ENCODE measurements at regions not wholly inside any gene's neighbourhood (a gene's known extent, or its start where the extent isn't known, plus 50 kb on each side); places are given as distances from the start of the nearest gene placed in this dataset.

- Histone ChIP-seq H3K36me3 (ENCODE audit: control insufficient read depth, insufficient read depth, low read length) (no peaks in the 10 kb centered on the region), H3K4me1 (ENCODE audit: control insufficient read depth, insufficient read depth, low read length) (peaks cover 25% of the 10 kb centered on the region), H3K9ac (ENCODE audit: low read depth, low read length) (no peak overlapping the region), H3K9me3 (ENCODE audit: control insufficient read depth, insufficient read depth, low read length) (no peaks in the 10 kb centered on the region), H3K4me3 (ENCODE audit: low read depth, low read length) (no peak overlapping the region), H3K27me3 (ENCODE audit: control insufficient read depth, insufficient read depth, low read length) (peaks cover 21% of the 10 kb centered on the region)
Observed at GRCh38 chr12:3947781-3948180, 74.6 kb upstream of the PARP11 start.

- peaks cover 21% of the 10 kb centered on the region for H3K27me3 ChIP-seq (ENCODE audit: control insufficient read depth, insufficient read depth, low read length)
- H3K4me1 ChIP-seq (ENCODE audit: control insufficient read depth, insufficient read depth, low read length): peaks cover 25% of the 10 kb centered on the region
- H3K36me3 ChIP-seq (ENCODE audit: control insufficient read depth, insufficient read depth, low read length): no peaks in the 10 kb centered on the region
- no peak overlapping the region for H3K4me3 ChIP-seq (ENCODE audit: low read depth, low read length)
- no peaks in the 10 kb centered on the region for H3K9me3 ChIP-seq (ENCODE audit: control insufficient read depth, insufficient read depth, low read length)
- H3K9ac ChIP-seq (ENCODE audit: low read depth, low read length): no peak overlapping the region
Observed at GRCh38 chr12:3945671-3946070, 72.5 kb upstream of the PARP11 start.

GRCh38 chr12:3944620-3945019 lies 71.4 kb upstream of the PARP11 start:
- peaks cover 25% of the 10 kb centered on the region for H3K4me1 ChIP-seq (ENCODE audit: control insufficient read depth, insufficient read depth, low read length)
- peaks cover 21% of the 10 kb centered on the region for H3K27me3 ChIP-seq (ENCODE audit: control insufficient read depth, insufficient read depth, low read length)
- no peaks in the 10 kb centered on the region for H3K9me3 ChIP-seq (ENCODE audit: control insufficient read depth, insufficient read depth, low read length)
- no peaks in the 10 kb centered on the region for H3K36me3 ChIP-seq (ENCODE audit: control insufficient read depth, insufficient read depth, low read length)
- no peak overlapping the region for H3K4me3 ChIP-seq (ENCODE audit: low read depth, low read length)
- no peak overlapping the region for H3K9ac ChIP-seq (ENCODE audit: low read depth, low read length)

- Histone ChIP-seq H3K4me1 (ENCODE audit: control insufficient read depth, insufficient read depth, low read length) (no peaks in the 10 kb centered on the region), H3K4me3 (ENCODE audit: low read depth, low read length) (no peak overlapping the region), H3K27me3 (ENCODE audit: control insufficient read depth, insufficient read depth, low read length) (peaks cover 2% of the 10 kb centered on the region), H3K9ac (ENCODE audit: low read depth, low read length) (no peak overlapping the region), H3K9me3 (ENCODE audit: control insufficient read depth, insufficient read depth, low read length) (no peaks in the 10 kb centered on the region), H3K36me3 (ENCODE audit: control insufficient read depth, insufficient read depth, low read length) (no peaks in the 10 kb centered on the region)
Observed at GRCh38 chr12:3938042-3938544, 64.9 kb upstream of the PARP11 start.

- H3K36me3 ChIP-seq (ENCODE audit: control insufficient read depth, insufficient read depth, low read length): no peaks in the 10 kb centered on the region
- no peak overlapping the region for H3K4me3 ChIP-seq (ENCODE audit: low read depth, low read length)
- no peak overlapping the region for H3K9ac ChIP-seq (ENCODE audit: low read depth, low read length)
- H3K4me1 ChIP-seq (ENCODE audit: control insufficient read depth, insufficient read depth, low read length): peaks cover 8% of the 10 kb centered on the region
- no peaks in the 10 kb centered on the region for H3K27me3 ChIP-seq (ENCODE audit: control insufficient read depth, insufficient read depth, low read length)
- no peaks in the 10 kb centered on the region for H3K9me3 ChIP-seq (ENCODE audit: control insufficient read depth, insufficient read depth, low read length)
Observed at GRCh38 chr12:3935078-3935477, 61.9 kb upstream of the PARP11 start.

GRCh38 chr12:3933819-3934192 lies 60.6 kb upstream of the PARP11 start:
- H3K4me1 ChIP-seq (ENCODE audit: control insufficient read depth, insufficient read depth, low read length): peaks cover 19% of the 10 kb centered on the region
- no peaks in the 10 kb centered on the region for H3K27me3 ChIP-seq (ENCODE audit: control insufficient read depth, insufficient read depth, low read length)
- no peak overlapping the region for H3K4me3 ChIP-seq (ENCODE audit: low read depth, low read length)
- no peak overlapping the region for H3K9ac ChIP-seq (ENCODE audit: low read depth, low read length)
- no peaks in the 10 kb centered on the region for H3K36me3 ChIP-seq (ENCODE audit: control insufficient read depth, insufficient read depth, low read length)
- no peaks in the 10 kb centered on the region for H3K9me3 ChIP-seq (ENCODE audit: control insufficient read depth, insufficient read depth, low read length)

GRCh38 chr12:3933074-3933818 lies 60.0 kb upstream of the PARP11 start:
- H3K4me3 ChIP-seq (ENCODE audit: low read depth, low read length): no peak overlapping the region

GRCh38 chr12:3931776-3932175 lies 58.6 kb upstream of the PARP11 start:
- Histone ChIP-seq H3K4me1 (ENCODE audit: control insufficient read depth, insufficient read depth, low read length) (peaks cover 30% of the 10 kb centered on the region), H3K9ac (ENCODE audit: low read depth, low read length) (no peak overlapping the region), H3K4me3 (ENCODE audit: low read depth, low read length) (no peak overlapping the region), H3K27me3 (ENCODE audit: control insufficient read depth, insufficient read depth, low read length) (no peaks in the 10 kb centered on the region), H3K9me3 (ENCODE audit: control insufficient read depth, insufficient read depth, low read length) (no peaks in the 10 kb centered on the region), H3K36me3 (ENCODE audit: control insufficient read depth, insufficient read depth, low read length) (no peaks in the 10 kb centered on the region)

More at GRCh38 chr12:3933074-3933818, 60.0 kb upstream of the PARP11 start:
- Histone ChIP-seq H3K9me3 (ENCODE audit: control insufficient read depth, insufficient read depth, low read length) (no peaks in the 10 kb centered on the region), H3K27me3 (ENCODE audit: control insufficient read depth, insufficient read depth, low read length) (no peaks in the 10 kb centered on the region), H3K4me1 (ENCODE audit: control insufficient read depth, insufficient read depth, low read length) (peaks cover 23% of the 10 kb centered on the region), H3K9ac (ENCODE audit: low read depth, low read length) (no peak overlapping the region), H3K36me3 (ENCODE audit: control insufficient read depth, insufficient read depth, low read length) (no peaks in the 10 kb centered on the region)

GRCh38 chr12:3931206-3931605 lies 58.0 kb upstream of the PARP11 start:
- no peak overlapping the region for H3K4me3 ChIP-seq (ENCODE audit: low read depth, low read length)
- no peaks in the 10 kb centered on the region for H3K36me3 ChIP-seq (ENCODE audit: control insufficient read depth, insufficient read depth, low read length)
- H3K9ac ChIP-seq (ENCODE audit: low read depth, low read length): no peak overlapping the region
- no peaks in the 10 kb centered on the region for H3K27me3 ChIP-seq (ENCODE audit: control insufficient read depth, insufficient read depth, low read length)
- peaks cover 30% of the 10 kb centered on the region for H3K4me1 ChIP-seq (ENCODE audit: control insufficient read depth, insufficient read depth, low read length)
- no peaks in the 10 kb centered on the region for H3K9me3 ChIP-seq (ENCODE audit: control insufficient read depth, insufficient read depth, low read length)

- Histone ChIP-seq H3K4me3 (ENCODE audit: low read depth, low read length) (no peak overlapping the region), H3K9me3 (ENCODE audit: control insufficient read depth, insufficient read depth, low read length) (no peaks in the 10 kb centered on the region), H3K4me1 (ENCODE audit: control insufficient read depth, insufficient read depth, low read length) (peaks cover 30% of the 10 kb centered on the region), H3K36me3 (ENCODE audit: control insufficient read depth, insufficient read depth, low read length) (no peaks in the 10 kb centered on the region), H3K9ac (ENCODE audit: low read depth, low read length) (no peak overlapping the region), H3K27me3 (ENCODE audit: control insufficient read depth, insufficient read depth, low read length) (no peaks in the 10 kb centered on the region)
Observed at GRCh38 chr12:3929875-3930615, 56.8 kb upstream of the PARP11 start.

- H3K36me3 ChIP-seq (ENCODE audit: control insufficient read depth, insufficient read depth, low read length): no peaks in the 10 kb centered on the region
- no peak overlapping the region for H3K9ac ChIP-seq (ENCODE audit: low read depth, low read length)
- H3K27me3 ChIP-seq (ENCODE audit: control insufficient read depth, insufficient read depth, low read length): peaks cover 3% of the 10 kb centered on the region
- no peaks in the 10 kb centered on the region for H3K9me3 ChIP-seq (ENCODE audit: control insufficient read depth, insufficient read depth, low read length)
- H3K4me1 ChIP-seq (ENCODE audit: control insufficient read depth, insufficient read depth, low read length): peaks cover 30% of the 10 kb centered on the region
- H3K4me3 ChIP-seq (ENCODE audit: low read depth, low read length): no peak overlapping the region
Observed at GRCh38 chr12:3928538-3929184, 55.5 kb upstream of the PARP11 start.
